ENCODE measurements at regions not wholly inside any gene's neighbourhood (a gene's known extent, or its start where the extent isn't known, plus 50 kb on each side); places are given as distances from the start of the nearest gene placed in this dataset.
"Not testable (repeated sequence)": the region's sequence is repeated elsewhere in the genome, so short reads cannot be mapped to it uniquely, and the experiment has no call there.

DNA sequence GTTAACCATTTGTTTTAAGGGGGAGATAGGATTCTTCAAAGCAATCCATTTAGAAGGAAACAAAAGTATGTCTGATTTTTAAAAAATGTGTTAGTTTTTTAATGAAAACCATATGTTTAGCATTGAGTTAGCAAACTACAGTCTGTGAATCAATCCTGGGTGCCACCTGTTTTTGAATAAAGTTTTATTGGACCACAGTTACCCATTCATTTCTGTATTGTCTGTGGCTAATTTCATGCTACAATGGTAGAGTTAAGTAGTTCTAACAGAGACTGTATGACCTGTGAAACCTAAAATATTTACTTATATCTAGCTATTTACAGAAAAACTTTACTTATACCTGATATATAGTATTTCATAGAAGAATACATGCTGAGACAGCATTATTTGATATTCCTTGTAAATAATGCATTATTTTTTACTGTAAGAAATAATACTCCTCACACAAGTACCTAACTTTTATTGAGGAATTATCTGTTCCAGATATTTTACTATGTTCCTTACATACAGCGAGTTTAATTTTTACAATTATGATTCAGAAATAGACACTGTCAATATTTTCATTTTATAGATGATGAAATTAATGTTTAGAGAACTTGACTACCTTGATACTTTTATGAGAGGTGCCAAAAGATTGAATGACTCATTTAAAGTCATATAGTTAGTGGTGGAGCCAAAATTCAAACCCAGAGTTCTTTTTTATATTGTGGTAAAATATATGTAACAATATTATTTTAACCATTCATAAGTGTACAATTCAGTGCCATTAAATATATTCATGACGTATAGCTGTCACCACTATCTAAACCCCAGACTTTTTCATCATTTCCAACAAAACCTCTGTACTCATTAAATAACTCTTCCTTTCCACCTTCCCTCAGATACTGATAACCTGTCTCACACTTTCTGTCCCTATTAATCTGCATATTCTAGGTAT lies 122.0 kb downstream of the GLUD2 start:
- no peak for DNase-seq (ENCODE audit: low read depth in 4 of 4, low spot score in 3 of 4)

DNA sequence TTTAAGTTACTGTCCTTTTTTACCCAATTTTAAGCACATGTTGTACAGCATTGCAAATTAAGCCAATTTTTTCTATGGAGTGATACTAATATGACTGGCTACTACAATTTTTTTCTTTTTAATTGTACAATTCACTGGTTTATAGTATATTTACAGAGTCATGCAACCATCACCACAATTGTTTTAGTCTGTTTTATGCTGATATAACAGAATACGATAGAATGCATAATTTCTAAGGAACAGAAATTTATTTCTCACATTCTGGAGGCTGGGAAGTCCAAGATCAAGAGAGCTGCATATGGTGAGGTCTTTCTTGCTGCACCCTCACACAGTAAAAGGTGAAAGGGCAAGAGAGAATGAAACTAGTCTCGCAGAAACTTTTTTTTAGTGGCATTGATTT lies 125.3 kb downstream of the GLUD2 start:
- DNase-seq (ENCODE audit: low read depth in 4 of 4, low spot score in 3 of 4) = no peak

DNA sequence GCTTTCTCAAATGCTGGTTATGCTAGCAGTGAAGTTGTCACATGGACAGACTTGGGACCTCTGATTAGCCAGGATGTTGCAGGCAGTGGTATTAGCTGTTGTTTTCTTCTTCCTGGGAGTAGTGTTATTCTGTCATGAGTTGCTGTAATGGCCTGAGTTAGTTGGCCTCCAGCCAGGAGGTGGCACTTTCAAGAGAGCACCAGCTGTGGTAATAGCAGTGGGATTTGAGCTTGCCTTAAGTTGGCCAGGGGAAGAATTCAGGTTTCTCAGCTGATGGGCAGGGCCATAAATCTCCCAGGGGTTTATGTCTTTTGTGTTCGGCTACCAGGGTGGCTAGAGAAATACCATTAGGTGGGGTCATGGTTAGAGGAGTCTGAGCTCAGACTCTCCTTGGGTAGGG lies 132.6 kb downstream of the GLUD2 start:
- DNase-seq (ENCODE audit: low read depth in 4 of 4, low spot score in 3 of 4) = no peak

DNA sequence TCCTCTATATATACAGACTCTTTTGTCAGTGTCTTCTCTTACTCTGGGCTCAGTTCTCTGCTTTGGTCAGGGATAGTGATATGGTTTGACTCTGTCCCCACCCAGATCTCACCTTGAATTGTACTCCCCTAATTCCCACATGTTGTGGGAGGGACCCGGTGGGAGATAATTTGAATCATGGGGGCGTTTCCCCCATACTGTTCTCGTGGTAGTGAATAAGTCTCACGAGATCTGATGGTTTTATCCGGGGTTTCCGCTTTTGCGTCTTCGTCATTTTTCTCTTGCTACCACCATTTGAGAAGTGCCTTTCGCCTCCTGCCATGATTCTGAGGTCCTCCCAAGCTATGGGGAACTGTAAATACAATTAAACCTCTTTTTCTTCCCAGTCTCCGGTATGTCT lies 144.4 kb downstream of the GLUD2 start:
- no peak for DNase-seq (ENCODE audit: low read depth in 4 of 4, low spot score in 3 of 4)

DNA sequence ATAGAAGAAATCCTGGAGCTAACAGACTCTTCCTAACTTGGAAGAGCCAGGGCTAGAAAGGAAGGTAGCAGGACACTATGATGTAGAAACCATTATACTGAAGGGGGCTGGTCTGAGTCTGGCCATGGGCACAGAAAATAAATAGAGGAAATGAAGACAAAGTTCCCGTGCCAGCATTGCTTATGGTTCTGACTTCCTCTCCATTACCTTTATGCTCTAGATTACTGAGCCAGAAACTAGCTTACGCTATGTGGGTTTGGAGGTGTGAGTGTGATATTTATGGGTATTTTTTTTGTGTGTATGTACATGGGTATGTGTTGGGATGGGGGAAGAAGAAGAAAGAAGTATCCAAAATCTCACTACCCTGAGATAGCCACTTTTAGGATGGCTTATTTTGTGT lies 148.3 kb downstream of the GLUD2 start:
- DNase-seq (ENCODE audit: low read depth in 4 of 4, low spot score in 3 of 4) = no peak

DNA sequence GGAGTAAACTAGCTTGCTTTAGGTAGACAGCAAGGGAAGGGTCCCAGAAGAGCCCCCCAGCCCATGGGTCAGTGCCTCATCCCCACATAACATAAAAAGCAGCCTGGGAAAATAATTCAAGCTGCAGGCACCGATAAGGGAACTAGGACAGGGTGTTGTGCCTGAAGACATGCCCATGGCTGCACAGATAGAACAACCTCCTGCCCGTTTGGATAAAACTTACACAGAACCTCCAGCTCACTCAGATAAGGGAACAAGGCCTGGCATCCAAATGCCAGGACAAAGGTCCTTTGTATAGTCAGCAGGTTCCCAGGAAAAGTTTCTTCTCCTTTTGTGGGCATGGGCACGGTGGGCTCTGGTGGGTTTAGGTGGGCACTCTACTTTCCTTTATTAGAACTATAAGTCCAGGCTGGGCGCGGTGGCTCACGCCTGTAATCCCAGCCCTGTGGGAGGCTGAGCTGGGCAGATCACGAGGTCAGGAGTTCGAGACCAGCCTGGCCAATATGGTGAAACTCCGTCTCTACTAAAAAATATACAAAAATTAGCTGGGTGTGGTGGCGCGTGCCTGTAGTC lies 149.5 kb downstream of the GLUD2 start:
- DNase-seq (ENCODE audit: low read depth in 4 of 4, low spot score in 3 of 4) = not testable (repeated sequence)

DNA sequence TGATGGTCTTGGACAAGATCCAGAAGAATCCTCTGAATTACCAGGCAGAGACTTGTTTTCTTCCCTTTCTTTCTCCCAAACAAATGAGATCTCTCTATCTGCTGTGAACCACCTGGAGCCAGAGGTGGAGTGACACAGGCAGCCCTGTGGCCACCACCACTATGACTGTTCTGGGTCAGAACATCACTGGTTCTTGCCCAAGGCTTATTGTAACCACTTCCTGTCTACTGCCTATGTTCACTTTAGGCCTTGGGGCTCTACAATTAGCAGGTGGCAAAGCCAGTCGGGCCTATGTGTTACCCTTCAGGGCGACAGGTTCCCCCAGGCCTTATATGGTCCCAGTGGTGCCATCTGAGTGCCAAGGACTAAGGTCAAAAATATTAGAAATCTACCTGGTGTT lies 161.2 kb downstream of the GLUD2 start:
- no peak for DNase-seq (ENCODE audit: low read depth in 4 of 4, low spot score in 3 of 4)

DNA sequence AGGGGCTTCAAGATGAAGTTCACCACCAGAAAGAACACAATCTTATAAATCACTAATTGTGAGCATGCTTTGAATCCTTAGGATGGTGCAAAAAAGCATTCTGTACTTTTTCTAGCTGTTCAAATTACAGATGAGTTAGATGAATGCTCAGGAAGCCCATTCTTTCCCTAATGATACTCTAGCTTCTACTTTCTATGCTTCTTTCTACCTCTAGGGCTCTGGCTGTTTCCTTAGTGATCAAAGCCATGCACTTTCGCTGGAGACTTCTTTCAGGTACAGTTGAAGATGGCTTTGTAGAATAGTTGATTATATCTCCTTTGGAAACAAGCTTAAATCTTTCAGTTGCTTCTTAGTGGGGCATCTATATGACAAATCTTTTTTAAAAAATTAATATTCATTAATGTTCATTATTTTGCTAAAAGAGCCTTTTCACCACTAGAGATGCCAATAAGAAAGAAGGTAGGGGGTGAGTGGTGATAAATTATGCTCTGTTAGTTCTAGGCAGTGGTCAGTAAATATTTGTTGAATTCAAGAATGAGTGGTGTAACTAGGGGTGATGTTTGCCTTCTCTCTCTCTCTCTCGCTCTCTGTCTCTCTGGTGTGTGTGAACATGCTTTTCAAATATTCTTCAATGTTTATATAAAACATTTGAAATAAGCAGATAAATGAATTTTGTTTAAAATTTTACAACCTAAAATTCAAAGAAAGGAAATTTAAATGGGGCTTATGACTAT lies 169.4 kb downstream of the GLUD2 start:
- no peak for DNase-seq (ENCODE audit: low read depth in 4 of 4, low spot score in 3 of 4)

DNA sequence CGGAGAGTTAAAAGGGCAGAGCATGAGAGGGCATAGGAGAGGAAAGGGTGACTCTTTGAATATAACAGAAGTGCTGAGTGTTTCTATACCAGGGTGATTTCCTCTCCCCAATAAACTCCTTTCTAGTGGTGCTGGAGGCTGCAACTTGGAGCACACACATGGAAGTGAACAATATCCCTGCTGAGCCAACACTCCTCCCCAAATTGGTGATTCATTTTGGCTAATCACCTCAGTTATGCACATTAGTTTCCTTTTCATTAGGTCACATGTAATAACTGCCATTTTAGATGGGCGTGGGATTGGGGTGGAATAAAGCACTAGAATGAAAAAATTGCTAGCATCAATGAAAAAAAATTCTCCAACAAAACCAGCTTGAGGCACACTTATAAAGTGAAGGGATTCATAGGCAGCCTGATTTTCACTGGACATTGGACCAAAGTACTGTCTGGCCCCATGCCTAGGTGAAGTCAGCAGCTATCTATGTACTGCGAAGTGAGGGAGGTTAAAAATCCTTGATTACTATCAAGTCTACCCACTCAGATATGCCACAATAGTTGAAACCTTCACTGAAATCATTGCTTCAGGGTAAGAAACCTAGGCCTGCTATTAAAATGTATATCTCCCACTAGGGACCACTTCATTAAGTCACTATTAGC lies 174.0 kb downstream of the GLUD2 start:
- no peak for DNase-seq (ENCODE audit: low read depth in 4 of 4, low spot score in 3 of 4)

DNA sequence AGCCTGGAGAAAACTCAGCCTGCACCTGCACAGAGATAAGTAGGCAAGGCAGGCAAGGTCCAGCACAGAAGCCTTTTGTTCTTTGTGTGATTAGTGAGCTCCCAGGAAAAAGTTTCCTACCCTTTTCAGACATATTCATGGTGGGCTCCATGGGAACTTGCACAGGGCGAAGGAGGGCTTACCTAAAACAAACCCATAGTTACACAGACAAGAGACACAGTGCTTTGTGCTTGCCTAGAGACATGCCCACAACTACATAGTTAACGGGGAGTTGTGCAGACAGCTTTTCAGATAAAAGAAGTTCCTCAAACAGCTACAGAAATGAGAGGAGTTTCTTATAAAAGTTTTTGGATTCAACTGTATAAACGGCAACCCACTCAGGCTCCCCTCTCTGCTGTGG lies 180.5 kb downstream of the GLUD2 start:
- no peak for DNase-seq (ENCODE audit: low read depth in 4 of 4, low spot score in 3 of 4)

DNA sequence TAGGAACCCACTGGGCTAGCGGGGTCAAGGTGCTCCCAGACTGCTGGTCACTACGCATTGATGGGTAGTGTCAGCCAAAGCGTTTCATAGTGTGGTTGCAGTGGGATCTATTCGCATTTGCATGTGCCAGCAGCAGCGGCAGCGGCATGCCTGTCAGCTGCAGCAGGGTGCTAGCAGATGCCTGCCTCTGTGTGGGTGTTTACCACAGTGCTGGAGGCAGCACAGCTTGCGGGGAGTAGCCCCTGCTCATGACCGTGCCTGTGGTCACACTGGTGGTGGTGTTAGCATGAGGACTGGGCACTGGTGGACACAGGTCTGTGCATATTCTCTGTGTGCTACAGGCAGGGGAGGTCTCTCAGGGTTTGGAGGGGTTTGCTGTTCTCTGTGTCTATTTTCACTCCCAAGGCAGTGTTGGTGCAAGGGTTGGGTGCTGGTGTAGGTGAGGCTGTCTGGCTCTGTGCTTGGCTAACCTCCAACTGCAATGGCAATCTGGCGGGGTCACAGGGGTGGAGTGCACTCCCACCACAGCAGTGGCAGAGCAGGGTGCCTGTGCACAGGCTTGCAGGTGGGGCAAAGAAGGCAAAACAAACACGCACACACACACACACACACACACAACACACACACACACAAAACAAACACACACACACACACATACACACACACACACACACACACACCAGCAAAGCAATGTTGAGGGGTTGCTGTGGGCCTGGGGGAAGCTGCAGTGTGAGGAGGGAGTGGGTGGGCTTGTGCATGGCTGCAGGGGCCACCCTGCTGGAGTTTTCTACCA lies 184.4 kb downstream of the GLUD2 start:
- no peak for DNase-seq (ENCODE audit: low read depth in 4 of 4, low spot score in 3 of 4)

DNA sequence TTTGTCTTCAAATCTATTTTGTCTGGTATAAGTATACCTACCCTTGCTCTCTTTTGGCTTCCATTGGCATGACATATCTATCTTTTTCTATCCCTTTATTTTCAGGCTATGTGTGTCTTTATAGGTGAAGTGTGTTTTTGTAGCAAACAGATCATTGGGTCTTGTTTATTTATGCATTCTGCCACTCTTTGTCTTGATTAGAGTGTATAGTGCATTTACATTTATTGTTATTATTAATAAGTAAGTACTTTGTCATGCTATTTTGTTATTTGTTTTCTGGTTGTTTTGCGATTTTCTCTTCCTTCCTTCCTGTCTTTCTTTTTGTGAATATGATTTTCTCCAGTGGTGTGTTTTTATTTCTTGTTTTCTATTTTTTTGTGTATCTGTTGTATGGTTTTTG lies 188.6 kb downstream of the GLUD2 start:
- DNase-seq (ENCODE audit: low read depth in 4 of 4, low spot score in 3 of 4) = no peak

DNA sequence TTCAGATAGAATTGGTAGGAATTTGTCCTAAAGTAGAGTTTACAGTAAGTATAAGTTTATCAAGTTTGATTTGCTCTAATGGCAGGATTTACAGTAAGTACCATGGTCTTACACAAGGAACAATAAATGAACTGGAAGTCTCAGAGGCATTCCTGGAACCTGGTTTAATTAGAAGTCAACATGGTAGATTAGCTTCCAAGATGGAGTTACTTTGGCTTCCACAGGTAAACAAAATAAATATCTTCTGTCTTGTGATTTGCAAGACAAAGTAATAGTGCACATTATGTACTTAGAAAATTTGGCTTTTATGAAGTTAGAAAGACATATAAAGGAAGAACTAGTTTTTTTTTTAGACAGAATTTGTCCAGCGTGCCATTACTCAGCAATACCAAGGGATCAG lies 190.7 kb downstream of the GLUD2 start:
- DNase-seq (ENCODE audit: low read depth in 4 of 4, low spot score in 3 of 4) = no peak

DNA sequence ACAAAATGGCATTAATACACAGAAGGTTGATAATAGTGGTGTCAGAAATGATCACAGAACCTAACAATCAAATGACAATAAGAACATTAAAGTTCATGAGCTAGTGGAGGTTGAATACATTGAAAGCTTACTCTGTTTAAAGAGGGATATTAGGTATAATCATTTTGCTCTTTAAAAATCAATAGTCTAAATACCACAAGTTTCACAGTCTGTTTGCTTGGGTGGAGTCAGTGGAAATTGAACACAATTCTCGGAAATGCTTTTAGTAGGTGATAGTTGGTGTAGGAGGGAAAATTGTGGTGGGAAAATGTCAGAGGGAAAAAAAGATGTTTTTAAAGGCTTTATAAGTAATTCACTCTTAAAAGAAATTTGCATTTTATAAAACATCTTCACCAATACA lies 197.1 kb downstream of the GLUD2 start:
- no peak for DNase-seq (ENCODE audit: low read depth in 4 of 4, low spot score in 3 of 4)

DNA sequence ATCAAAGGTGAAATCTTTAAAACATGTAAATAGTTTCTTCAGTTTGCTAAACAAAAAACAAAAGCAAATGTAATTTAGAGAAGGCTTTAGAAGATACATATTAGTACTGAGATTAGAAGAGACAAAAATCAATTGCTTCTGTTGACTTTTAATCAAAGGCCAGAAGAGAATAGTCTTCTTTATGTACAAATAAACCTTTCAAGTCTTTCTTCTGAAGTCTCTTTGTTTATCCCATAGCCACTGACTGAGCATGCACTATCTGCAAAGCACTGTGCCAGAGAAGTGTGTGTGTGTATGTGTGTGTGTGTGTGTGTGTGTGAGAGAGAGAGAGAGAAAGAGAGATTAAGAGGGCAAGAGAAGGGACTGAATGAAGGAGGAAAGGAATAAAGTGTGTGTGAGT lies 198.4 kb downstream of the GLUD2 start:
- DNase-seq (ENCODE audit: low read depth in 4 of 4, low spot score in 3 of 4) = no peak

DNA sequence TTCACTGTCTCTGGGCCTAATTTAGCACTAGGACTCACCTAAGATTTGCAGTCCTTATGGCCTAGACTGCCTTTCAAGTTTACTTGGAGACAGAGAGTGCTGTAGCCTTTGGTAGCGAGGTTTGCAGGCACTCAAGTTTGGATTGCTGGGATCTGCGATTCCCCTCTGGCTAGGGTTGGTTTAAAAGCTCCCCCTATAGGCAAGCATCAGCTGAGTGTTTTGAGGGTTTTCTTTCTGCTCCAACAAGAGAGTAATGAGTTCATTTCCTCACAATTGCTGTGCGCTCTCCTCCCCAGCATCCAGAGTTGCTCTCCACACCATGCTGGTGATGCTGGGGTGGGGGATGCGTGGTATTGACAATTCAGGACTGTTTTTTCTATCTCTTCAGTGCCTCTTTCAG lies 206.9 kb downstream of the GLUD2 start:
- no peak for DNase-seq (ENCODE audit: low read depth in 4 of 4, low spot score in 3 of 4)

DNA sequence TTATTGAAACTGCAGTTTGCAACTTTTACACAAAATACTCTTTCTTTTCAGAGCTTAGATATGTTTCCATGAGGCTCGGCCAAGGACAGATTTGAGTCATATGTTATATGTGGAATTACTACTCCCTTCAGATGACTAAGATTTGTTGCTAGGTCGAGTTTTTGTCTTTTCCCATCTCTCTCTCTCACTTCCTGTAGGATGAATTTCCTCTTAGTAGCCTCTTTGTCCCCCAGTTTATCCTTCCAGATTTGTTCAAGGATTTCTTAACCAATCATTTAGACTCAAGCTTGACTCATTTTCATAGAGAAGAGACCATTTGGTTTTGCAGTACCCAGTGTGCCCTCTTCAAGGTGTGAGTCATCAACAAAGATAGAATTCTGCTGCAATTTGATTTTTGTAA lies 209.2 kb downstream of the GLUD2 start:
- DNase-seq (ENCODE audit: low read depth in 4 of 4, low spot score in 3 of 4) = no peak

DNA sequence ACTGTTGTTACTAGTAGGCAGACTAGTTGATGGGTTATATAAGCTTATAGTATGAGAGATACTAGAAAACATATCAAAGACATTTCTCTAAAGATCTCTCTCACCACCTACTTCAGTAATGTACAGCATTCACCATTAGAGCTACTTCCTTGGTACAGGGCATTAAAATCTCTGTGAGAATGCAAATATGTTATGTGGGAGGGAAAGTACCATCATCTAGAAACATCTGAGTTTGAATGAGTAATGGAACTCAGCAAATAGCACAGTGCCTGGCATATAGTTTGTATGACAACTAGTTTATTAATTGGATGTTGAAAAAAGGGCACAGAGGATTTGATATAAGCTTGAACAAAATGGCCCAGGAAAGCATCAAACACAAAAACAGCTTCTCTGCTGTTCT lies 211.1 kb downstream of the GLUD2 start:
- no peak for DNase-seq (ENCODE audit: low read depth in 4 of 4, low spot score in 3 of 4)

DNA sequence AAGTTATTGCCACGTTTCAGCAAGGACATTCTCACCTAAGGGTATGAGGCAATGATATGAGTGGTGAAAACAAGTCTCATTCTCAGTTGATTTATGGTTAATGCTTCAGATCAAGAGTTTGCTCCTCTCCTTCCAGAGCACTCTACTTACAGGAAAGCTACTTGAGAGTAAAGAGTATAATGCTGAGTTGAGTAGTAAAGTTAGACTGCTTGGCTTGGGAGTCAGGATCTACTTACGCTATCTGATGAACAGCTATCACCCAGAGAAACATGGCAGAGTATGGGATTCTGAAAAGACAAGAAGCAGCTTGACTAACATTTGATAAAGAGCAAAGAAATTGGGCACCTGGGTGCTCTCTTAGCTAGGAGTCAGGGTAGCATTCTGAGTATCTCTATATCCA lies 211.8 kb downstream of the GLUD2 start:
- no peak for DNase-seq (ENCODE audit: low read depth in 4 of 4, low spot score in 3 of 4)

DNA sequence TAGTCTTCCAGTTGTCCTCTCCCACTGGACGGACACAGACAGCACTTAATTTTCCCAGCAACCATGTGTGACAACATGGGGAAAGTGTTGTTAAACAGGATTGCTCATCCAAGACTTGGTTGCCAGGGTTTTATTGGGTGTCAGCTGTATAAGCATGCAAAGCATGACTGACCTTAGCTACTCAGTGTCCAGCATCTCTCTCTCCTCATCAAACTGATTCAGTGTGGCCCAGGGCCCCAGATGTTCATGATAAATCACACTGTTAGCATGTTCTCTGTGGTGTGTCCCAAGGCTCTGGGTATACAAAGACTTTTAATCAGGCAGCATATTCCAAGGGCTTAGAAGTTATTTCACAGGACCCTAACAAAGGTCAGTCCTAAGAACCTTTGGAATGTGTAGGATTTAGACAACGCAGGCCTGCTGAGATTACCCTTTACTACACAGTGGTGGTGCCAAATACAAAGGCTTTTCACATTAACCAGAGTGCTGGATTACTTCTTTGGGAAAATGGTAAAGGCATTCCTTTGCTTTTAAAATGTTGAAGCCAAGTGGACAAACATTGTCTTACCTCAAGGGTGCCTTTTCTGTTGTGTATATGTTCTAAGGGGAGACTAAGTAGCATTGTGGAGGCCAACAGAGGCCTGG lies 213.3 kb downstream of the GLUD2 start:
- DNase-seq (ENCODE audit: low read depth in 4 of 4, low spot score in 3 of 4) = no peak

All from right renal pelvis (tissue), 4 donors.